ENCODE measurements at regions not wholly inside any gene's neighbourhood (a gene's known extent, or its start where the extent isn't known, plus 50 kb on each side); places are given as distances from the start of the nearest gene placed in this dataset.

- TF ChIP-seq CTCF (IDR thresholded peaks at IDR 0.05) (no peak), POLR2A (IDR thresholded peaks at IDR 0.05) (no peak)
These were observed 351.1 kb upstream of the IRX2 start for GRCh38 chr5:3102531-3102930.

Measured in body of pancreas (tissue), 4 donors.